Fibroblast of the conjunctiva (primary cell): ENCODE measurements at regions not wholly inside any gene's neighbourhood (a gene's known extent, or its start where the extent isn't known, plus 50 kb on each side); places are given as distances from the start of the nearest gene placed in this dataset.
"Not testable (repeated sequence)": the region's sequence is repeated elsewhere in the genome, so short reads cannot be mapped to it uniquely, and the experiment has no call there.

Experiments used
- DNase-seq: peaks from one replicate; pipeline ENCODE4 v3.0.0-alpha.2; 2010; ENCODE audit warnings: low read depth

DNA sequence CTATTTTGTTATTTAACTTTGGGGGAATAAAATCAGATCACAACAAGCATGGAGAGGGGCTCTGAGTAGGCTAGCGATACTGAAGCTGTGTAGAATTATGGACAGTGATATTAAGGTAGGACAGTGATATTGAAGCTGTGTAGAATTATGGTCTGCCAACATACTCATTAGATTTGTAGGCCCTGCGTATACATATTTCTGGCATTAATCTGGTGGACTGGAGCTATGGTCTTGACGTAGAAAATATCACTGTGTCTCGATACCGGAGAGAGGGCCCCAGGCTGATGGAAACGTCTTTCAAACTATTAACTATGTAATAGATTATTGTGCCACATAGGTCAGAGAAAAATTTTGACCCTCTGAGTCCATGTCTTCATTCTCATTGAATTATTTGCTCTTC lies 511.4 kb downstream of the ADCYAP1 start:
- DNase-seq, result no peak

GRCh38 chr18:1421502-1421901 lies 516.8 kb downstream of the ADCYAP1 start:
- no peak for DNase-seq

- no peak for DNase-seq
Observed at GRCh38 chr18:1422634-1423033, 518.0 kb downstream of the ADCYAP1 start.

- DNase-seq, result no peak
Observed at GRCh38 chr18:1425679-1426078, 521.0 kb downstream of the ADCYAP1 start.

DNA sequence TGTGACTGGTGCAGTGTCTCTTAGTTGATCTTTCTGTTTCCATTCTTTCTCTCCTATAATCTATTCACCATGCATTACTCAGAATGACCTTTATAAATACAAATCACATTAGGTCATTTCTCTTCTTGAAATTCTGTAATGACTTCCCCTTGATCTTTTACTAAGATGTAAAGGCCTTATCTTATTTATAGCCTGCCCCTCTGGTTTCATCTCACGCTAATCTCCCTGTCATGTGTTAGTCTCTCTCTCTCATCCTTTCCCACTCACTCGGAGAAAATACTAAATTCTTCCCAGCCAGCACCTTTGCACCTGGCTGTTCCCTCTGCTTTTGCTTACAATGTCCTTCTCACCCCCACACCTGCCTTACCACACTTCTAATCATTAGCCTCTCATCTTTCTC lies 530.8 kb downstream of the ADCYAP1 start:
- no peak for DNase-seq

DNA sequence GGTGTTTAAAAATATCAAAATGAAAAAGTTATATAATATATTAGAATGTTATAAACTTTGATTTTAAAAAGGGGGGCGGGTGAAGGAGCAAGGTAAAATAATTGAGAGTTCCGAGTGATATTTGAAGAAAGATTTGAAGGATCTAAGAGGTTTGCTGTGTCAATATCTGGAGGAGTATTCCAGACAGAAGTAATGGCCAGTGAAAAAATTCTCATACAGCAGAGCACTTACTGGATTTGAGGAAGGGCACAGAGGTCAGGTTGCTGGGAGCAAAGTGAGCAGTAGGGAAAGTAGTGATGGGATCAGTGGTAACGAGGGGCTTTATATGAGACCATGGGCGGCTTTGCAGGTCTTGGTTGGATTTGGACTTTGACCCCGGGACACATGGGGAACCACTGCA lies 531.5 kb downstream of the ADCYAP1 start:
- no peak for DNase-seq

DNA sequence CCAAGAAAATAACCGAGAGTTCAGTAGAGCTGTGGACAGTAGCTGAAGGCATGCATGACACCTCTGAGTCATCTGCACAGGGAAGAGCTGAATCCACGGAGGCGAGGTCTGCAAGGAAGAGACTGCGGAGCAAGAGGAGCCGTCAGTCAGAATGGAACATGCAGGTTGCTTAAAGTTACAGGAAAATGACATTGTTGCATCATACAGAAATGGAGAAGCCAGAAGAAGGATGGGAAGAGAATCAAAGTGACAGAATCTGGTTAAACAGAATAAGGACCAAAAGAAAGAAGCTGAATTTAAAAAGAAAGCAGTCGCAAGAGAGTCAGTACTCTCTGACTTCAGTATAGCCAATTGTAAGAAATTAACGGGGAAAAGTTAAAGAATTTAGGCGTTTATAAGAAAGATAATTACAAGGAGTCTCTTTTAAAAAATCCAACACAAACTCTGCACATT lies 533.8 kb downstream of the ADCYAP1 start:
- DNase-seq, result no peak

GRCh38 chr18:1438967-1439366 lies 534.3 kb downstream of the ADCYAP1 start:
- no peak for DNase-seq

- not testable (repeated sequence) for DNase-seq
Observed at GRCh38 chr18:1444062-1444461, 539.4 kb downstream of the ADCYAP1 start.

- no peak for DNase-seq
Observed at GRCh38 chr18:1446765-1447164, 542.1 kb downstream of the ADCYAP1 start.

DNA sequence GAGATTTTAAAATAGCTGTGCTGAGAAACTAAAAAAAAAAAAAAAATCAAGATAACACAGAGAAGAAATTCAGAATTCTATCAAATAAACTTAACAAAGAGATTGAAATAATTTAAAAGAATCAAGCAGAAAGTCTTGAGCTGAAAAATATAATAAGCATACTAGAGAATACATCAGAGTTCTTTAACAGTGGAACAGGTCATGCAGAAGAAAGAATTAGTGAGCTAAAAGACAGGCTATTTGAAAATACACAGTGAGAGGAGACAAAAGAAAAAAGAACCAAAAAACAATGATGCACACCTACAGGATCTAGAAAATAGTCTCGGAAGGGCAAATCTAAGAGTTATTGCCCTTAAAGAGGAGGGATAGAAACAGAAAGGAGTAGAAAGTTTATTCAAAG lies 548.1 kb downstream of the ADCYAP1 start:
- no peak for DNase-seq

GRCh38 chr18:1455605-1456004 lies 550.9 kb downstream of the ADCYAP1 start:
- no peak for DNase-seq

DNA sequence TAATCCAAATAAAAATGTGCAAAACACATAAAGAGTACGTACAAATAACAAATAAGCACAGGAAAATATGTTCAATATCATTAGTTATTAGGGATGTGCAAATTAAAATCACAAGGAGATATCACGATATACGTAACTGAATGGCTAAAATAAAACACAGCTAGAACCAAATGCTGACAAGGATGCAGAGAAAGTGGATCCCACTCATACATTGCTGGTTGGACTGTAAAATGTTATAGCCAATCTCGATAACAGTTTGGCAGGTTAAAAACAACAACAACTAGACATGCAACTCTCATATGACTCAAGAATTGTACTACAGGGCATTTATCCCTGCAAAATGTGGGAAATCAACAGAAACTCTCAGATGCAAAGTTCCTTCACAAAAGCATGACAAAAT lies 553.9 kb downstream of the ADCYAP1 start:
- DNase-seq, result no peak

DNA sequence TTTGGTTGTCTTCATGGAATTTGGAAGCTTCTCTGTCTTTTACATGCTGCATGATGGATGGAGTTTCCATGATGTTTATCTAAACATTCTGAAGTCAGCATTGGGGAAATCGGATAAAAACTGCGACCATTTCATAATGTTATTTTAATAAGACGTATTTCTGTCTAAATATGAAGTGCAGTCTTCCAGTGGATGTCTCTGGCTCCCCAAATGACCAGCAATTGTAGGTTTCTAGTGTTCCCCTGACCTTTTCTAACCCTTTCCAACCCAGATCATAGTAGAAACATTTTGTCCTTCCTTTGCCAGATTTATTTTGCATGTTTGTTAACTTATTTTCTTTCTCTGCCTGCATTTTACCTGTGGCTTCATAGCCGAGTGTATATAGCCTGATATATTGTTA lies 559.3 kb downstream of the ADCYAP1 start:
- no peak for DNase-seq

DNA sequence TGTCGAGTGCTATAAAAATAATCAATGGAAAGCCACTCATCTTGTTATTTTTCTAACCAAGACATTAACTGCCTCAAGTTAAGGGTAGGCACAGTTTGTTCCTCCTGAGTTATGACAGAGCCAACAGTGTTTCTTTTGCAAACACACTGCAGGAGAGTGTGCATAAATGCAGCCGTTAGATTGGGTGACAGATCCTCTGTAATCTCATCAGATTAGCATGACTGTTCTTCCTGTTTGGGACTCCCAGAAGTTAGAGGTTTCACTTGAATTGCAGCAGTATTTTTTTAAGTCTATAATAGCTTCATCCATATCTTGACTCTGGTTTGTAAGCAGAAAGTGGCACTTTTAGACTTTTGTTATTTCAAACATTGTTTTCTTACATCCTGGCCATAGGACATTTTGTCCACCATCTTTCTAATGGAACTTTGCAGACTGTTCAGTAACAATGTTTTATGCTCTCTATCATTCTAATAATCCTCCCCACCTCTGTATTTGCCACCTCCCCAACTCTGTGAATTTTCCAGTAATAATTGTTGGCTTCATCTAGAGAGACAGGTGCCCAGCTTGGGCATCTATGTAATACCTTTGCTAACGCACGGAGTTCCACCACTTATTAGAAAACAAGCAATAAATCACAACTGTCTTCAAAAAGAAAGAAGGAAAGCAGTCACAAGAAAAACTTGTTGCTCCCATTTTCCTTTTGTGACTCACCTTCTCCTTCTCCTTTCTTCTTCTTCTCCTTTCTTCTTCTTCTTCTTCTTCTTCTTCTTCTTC lies 560.0 kb downstream of the ADCYAP1 start:
- no peak for DNase-seq

DNA sequence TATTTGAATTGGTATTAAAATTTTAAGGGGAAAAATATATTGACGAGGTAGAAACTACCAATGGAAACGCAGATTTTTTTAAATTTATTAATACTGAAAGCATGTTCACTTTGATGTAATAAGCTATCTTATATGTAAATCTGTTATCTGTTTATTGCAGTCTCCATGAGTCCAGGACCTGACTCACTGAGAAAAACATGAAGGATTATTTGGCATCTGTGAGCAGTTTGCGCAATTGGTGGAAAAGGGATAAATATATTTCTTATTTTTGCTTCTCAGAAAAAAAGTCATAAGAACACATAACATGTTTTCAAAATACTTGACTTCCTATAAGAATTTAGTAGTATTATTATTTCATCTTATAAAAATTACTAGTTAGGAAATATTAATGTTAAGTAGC lies 561.4 kb downstream of the ADCYAP1 start:
- DNase-seq, result no peak

DNA sequence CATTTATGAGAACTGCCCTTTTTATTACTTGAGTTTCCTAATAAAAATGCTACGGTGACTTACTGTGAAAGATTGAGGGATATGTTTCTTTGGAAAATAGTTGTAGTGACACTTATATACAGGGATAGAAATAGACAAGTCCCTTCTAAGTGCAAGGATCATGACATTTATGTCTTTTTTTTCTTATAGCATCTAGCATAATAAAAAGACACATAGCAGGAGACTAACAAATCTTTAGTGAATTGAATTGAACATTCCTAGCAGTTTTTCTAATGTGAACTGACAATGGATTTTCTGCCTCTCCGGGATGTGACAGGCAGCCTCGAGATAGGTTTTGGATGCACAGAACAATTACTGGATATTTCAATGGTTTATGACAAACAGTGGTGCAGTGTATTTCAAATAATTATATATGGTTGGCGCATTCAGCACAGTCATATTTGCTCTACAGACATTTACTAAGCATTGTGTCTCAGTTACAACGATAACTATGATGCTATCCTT lies 562.8 kb downstream of the ADCYAP1 start:
- no peak for DNase-seq

- DNase-seq, result no peak
Observed at GRCh38 chr18:1468550-1468949, 563.9 kb downstream of the ADCYAP1 start.

GRCh38 chr18:1475867-1476266 lies 571.2 kb downstream of the ADCYAP1 start:
- no peak for DNase-seq

- no peak for DNase-seq
Observed at GRCh38 chr18:1480309-1480708, 575.6 kb downstream of the ADCYAP1 start.

DNA sequence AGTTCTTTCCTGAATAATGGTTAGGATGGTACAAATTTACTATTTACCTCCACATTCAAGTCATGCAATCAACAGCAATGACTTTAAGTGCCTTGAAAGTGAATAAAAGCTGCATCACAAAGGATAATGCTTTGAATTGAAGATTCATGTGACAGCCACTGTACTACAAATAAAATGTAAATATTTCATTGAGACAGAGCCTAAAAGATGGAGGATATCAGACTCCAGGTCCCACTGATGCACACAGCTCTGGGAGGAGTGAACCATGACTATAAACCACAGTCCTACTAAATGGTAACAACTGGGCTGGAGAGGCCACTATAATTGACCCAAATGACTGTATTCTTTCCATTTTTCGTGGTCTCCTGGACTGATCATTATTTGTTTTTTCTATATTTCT lies 576.9 kb downstream of the ADCYAP1 start:
- no peak for DNase-seq

DNA sequence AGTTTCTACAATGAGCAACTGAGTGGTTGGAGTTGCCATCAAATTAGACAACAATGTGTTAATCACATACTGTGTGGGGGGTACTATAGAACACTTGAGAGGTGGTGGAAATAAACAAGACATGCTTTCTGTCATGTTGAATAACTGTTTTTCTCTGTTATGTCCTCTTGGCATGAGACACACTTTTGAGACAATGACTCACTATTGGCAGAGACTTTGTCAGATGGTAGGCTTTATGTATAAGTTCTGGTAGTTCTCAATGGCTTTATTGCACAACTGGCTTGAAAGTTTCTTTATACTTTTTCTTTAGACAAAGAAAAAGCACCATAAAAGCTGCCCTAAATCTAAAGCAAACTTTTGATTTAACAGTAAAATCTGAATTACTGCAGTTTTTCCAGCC lies 578.7 kb downstream of the ADCYAP1 start:
- no peak for DNase-seq

DNA sequence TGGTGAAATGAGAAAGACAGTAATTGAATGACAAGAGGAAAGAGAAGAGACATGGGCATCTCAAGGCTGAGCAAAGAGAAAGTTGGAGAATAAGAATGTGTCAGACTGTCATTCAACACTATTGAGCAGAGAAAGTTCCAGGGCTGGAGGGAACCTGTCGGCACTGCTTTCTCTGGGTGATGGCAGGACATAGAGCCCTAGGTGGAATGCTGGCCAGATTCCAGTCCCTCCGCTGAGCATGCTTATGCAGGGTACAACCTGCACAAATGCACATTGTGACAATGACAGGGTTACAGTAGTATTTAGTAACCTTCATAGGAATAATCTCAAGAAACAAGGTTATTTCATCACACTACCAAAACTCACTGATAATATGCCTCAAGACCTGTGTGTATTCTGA lies 582.8 kb downstream of the ADCYAP1 start:
- DNase-seq, result no peak

DNA sequence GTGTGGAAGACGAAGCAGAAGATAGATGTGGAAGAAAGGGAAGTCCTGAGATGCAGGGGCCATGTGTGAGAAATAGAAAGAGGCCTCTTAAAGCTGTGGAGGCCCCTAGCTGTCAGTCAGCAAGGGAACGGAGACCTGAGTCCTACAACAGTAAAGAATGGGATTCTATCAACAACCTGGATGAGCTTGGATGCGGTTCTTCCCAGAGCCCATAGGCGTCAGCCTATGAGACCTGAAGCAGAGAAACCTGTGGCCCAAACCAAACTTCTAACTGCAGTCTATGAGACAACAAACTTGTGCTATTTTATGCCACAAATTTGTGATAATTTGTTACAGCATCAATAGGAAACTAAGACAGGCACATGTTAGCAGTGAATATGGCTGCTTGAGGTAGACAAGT lies 583.7 kb downstream of the ADCYAP1 start:
- DNase-seq, result no peak
